Tibial nerve (tissue), 4 donors: ENCODE measurements at regions not wholly inside any gene's neighbourhood (a gene's known extent, or its start where the extent isn't known, plus 50 kb on each side); places are given as distances from the start of the nearest gene placed in this dataset.

Source experiments
- DNase-seq, 2 donors: peaks; one replicate each; pipeline ENCODE4 v3.0.0-alpha.2; 2019; ENCODE audit warnings: low spot score in 2 of 2
- H3K27ac ChIP-seq, 4 donors: fragments of 200-600 bp; sonication (generic) in 3 of 4; one replicate each; pipeline ENCODE4 v1.5.1; 2017 to 2019; ENCODE audit warnings: mild to moderate bottlenecking in 1 of 4
- H3K27me3 ChIP-seq, 2 donors: fragments of 200-600 bp; sonication (generic) in 1 of 2; one replicate each; pipeline versions ENCODE4 v1.5.1 to v1.6.0; 2017 to 2019
- H3K36me3 ChIP-seq, 3 donors: fragments of 200-600 bp; sonication (generic); one replicate each; pipeline ENCODE4 v1.5.1; 2018 to 2019
- H3K4me1 ChIP-seq, 4 donors: fragments of 200-600 bp; sonication (generic) in 3 of 4; one replicate each; pipeline ENCODE4 v1.5.1; 2017 to 2019
- H3K4me3 ChIP-seq, 4 donors: fragments of 200-600 bp; sonication (generic) in 3 of 4; one replicate each; pipeline ENCODE4 v1.5.1; 2017 to 2019; ENCODE audit warnings: mild to moderate bottlenecking in 1 of 4, moderate library complexity in 1 of 4
- H3K9me3 ChIP-seq, 4 donors: fragments of 200-600 bp; sonication (generic) in 3 of 4; one replicate each; pipeline ENCODE4 v1.5.1; 2017 to 2019
- CTCF ChIP-seq, 5 experiments: fragments of 200-600 bp in 3 of 5; fragments of 450-650 bp in 2 of 5; sonication (generic) in 3 of 5; IDR thresholded peaks; one replicate each; pipeline ENCODE4 v1.5.1; 2016 to 2019; ENCODE audit warnings: antibody characterized with exemption in 5 of 5, mild to moderate bottlenecking in 3 of 5, moderate library complexity in 2 of 5
- EP300 ChIP-seq, 2 donors: sonication (generic); formaldehyde crosslinking; IDR thresholded peaks; one replicate each; pipeline ENCODE4 v1.6.1; 2017; ENCODE audit warnings: antibody characterized with exemption in 2 of 2, mild to moderate bottlenecking in 1 of 2
- POLR2A ChIP-seq, 2 donors: fragments of 450-650 bp; IDR thresholded peaks; one replicate each; pipeline ENCODE4 v1.6.1; 2017; ENCODE audit warnings: antibody characterized with exemption in 2 of 2, mild to moderate bottlenecking in 2 of 2, moderate library complexity in 2 of 2
- WGBS, 2 donors: methylation state at CpG; one replicate each; pipeline ENCODE4 v1.1.5; 2018; 5-methylcytosine and 5-hydroxymethylcytosine counted together

DNA sequence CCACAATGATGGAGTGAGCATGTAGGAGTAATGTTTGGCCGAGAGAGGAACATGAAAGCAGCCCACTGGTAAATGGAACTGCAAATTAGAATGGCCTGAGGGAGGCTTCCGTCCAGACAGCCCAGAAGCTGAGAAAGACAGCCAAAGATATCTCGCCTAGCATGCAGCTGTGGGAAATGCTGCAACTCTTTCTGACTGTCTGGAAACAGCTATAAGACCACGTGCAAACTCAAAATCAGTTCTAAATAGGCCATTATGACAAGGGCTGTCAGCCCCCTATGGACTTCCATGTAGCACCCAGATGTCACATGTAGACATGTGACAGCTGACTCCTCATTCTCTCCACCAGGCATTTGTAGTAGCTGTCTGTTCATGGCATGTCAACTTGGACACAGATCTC, 62.9 kb upstream of the ATP1A1 start:
- no peaks in the 10 kb centered on the region for H3K36me3 ChIP-seq
- H3K4me1 ChIP-seq = no peaks in the 10 kb centered on the region
- no peak for TF ChIP-seq EP300 (IDR thresholded peaks at IDR 0.05)
- TF ChIP-seq POLR2A (IDR thresholded peaks at IDR 0.05) = no peak
- no peak for TF ChIP-seq CTCF (IDR thresholded peaks at IDR 0.05)
- H3K4me3 ChIP-seq = no peak overlapping the region
- no peak overlapping the region for H3K27ac ChIP-seq
- 54 to 74% methylated on average over 4 of the region's 4 CpGs for WGBS, 2 donors
- DNase-seq = no peak
- H3K9me3 ChIP-seq = no peaks in the 10 kb centered on the region
- no peaks in the 10 kb centered on the region for H3K27me3 ChIP-seq

- Histone ChIP-seq H3K36me3 (no peaks in the 10 kb centered on the region), H3K9me3 (no peaks in the 10 kb centered on the region), H3K4me1 (no peaks in the 10 kb centered on the region), H3K27ac (no peak overlapping the region), H3K27me3 (no peaks in the 10 kb centered on the region), H3K4me3 (no peak overlapping the region)
- DNase-seq = no peak
- 71 to 76% methylated on average over 9 of the region's 9 CpGs for WGBS, 2 donors
- no peak for TF ChIP-seq EP300 (IDR thresholded peaks at IDR 0.05)
- TF ChIP-seq POLR2A (IDR thresholded peaks at IDR 0.05) = no peak
- no peak for TF ChIP-seq CTCF (IDR thresholded peaks at IDR 0.05)
Measured at GRCh38 chr1:116311193-116311592, 61.9 kb upstream of the ATP1A1 start.

DNA sequence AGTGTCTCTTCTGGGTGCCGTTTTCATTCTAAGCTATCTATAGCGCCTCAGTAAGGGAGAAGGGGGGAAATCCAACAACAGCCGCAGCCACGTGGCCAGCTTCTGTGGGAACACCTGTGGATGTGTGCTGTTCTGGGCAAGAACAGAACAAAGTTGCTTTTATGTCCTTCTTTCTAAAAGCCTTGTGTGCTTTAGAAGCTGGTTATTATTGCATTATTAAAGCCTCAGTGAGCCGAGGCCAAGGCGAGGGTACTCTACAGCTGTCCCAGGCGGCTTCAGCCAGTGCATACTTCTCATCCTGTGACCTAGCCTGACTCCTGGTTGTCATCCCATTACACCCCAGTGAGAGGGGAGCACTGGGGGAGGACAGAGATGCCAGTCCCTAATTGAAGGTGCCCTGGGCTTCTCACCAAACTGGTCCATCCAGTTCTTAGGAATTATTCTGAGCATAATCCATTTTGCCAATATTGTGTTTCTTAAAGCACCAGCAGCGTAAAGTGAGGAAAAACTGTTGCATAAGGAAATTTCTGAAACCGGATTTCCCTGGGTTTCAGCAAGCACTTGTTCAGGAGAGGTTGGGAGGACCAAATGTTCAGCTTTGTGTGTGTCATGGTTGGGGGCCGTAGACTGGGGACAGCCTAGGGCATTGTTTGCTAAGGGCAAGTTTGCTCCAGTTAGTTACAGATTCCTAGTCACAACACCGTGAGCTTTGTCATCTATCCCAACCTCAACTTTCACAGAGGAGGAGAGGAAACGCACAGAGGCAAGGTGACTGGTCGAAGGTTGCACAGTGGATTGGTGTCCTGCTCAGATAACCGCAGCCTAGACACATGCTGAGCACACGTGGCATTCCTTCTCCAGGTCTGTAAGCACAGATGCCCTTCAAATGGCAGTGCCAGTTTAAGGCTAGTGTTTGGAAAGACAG, 61.0 kb upstream of the ATP1A1 start:
- H3K9me3 ChIP-seq = no peaks in the 10 kb centered on the region
- TF ChIP-seq EP300 (IDR thresholded peaks at IDR 0.05) = no peak
- TF ChIP-seq CTCF (IDR thresholded peaks at IDR 0.05) = no peak
- no peak for TF ChIP-seq POLR2A (IDR thresholded peaks at IDR 0.05)
- H3K4me3 ChIP-seq = no peak overlapping the region
- peak overlapping the region in 1 of 4 donors; percentile 53 for H3K27ac ChIP-seq
- no peaks in the 10 kb centered on the region for H3K4me1 ChIP-seq
- 74 to 80% methylated on average over 15 of the region's 15 CpGs for WGBS, 2 donors
- no peaks in the 10 kb centered on the region for H3K36me3 ChIP-seq
- no peak for DNase-seq
- H3K27me3 ChIP-seq = no peaks in the 10 kb centered on the region

DNA sequence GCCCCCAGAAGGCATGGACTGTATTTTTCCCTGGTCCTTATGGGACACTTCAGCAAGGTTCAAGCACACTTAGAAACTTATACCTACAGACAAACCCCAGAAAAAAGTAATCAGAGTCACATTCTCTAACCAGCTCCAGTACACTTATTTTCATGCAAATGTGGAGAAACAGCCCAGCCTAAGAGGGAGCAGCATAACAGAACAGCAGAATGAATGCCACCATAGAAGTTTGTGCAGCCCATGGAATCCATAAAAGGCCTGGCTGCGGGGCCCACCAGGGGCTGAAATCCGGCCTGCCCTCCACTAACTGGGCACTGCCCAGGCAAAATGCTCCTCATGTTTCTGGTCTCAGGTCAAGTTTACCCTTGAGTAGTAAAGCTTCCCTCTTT, 60.4 kb upstream of the ATP1A1 start:
- H3K36me3 ChIP-seq = no peaks in the 10 kb centered on the region
- 53 to 54% methylated on average over 2 of the region's 2 CpGs for WGBS, 2 donors
- peak overlapping the region in 1 of 4 donors; percentile 53 for H3K27ac ChIP-seq
- H3K4me3 ChIP-seq = no peak overlapping the region
- no peaks in the 10 kb centered on the region for H3K27me3 ChIP-seq
- H3K4me1 ChIP-seq = no peaks in the 10 kb centered on the region
- no peak for DNase-seq
- H3K9me3 ChIP-seq = no peaks in the 10 kb centered on the region
- TF ChIP-seq CTCF (IDR thresholded peaks at IDR 0.05) = no peak
- TF ChIP-seq EP300 (IDR thresholded peaks at IDR 0.05) = no peak
- TF ChIP-seq POLR2A (IDR thresholded peaks at IDR 0.05) = no peak

GRCh38 chr1:116313776-116314175, 59.3 kb upstream of the ATP1A1 start:
- no peaks in the 10 kb centered on the region for H3K4me1 ChIP-seq
- no peaks in the 10 kb centered on the region for H3K36me3 ChIP-seq
- no peak for DNase-seq
- TF ChIP-seq EP300 (IDR thresholded peaks at IDR 0.05) (no peak), CTCF (IDR thresholded peaks at IDR 0.05) (no peak), POLR2A (IDR thresholded peaks at IDR 0.05) (no peak)
- no peaks in the 10 kb centered on the region for H3K9me3 ChIP-seq
- 95 to 97% methylated on average over 2 of the region's 2 CpGs for WGBS, 2 donors
- no peak overlapping the region for H3K27ac ChIP-seq
- no peaks in the 10 kb centered on the region for H3K27me3 ChIP-seq
- H3K4me3 ChIP-seq = no peak overlapping the region
